GM12874 (cell line): ENCODE measurements at regions not wholly inside any gene's neighbourhood (a gene's known extent, or its start where the extent isn't known, plus 50 kb on each side); places are given as distances from the start of the nearest gene placed in this dataset.
A peak's percentile ranks its signal among the peaks of the same experiment; 100 is the strongest.

Experiments
- CTCF ChIP-seq: IDR thresholded peaks from 2 replicates; pipeline ENCODE4 v1.5.1; 2011; ENCODE audit warnings: low read depth, mild to moderate bottlenecking, control low read depth, low read length, moderate library complexity; ENCODE audit not compliant: insufficient read depth

- TF ChIP-seq CTCF, result no peak
Observed at GRCh38 chr17:71470062-71470461, 650.8 kb upstream of the SOX9 start.

DNA sequence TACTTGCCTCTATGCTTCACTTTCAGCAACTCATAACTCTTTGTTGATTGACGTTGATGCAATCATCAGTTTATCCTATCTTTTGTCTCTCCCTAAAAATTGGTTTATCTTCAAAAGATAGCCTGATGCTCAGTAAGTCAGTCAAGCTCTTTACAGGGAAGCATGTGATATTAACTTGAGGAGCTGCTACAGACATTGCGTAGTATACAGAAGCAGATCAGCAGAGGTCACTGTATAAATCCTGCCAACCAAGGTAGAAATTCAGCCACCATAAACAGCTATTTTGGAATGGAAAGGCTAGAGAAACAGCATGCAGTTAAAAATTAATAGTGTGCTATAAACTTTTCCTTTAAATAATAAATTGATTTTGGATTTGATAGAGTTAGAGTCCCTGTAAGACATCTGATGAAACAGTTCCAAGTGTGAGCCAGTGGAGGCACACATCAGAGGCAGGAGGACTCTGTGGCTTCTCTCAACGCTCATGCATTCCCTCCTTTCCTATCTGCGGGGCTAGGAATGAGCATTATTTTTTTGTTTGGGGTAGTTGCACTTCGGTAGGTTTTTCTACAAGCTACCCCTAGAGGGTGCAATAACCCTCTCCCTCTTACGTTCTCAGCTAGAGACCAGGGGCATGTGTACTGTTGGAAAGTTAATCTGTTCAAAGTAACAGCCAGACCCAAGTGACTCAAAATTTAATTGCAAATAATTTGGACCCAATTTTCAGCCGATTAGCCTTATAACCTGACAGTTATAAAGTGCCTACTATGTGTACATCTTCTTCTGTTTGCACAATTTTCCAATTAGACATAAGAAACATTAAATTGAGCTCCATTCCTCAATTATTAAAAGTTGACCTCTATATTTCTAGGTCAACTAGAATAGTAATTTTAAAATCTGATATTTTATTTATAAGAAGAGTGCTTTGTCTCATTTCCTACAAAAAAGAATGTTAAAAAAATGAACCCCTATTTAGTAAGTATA, 647.7 kb upstream of the SOX9 start:
- TF ChIP-seq CTCF, result peak; percentile 58

DNA sequence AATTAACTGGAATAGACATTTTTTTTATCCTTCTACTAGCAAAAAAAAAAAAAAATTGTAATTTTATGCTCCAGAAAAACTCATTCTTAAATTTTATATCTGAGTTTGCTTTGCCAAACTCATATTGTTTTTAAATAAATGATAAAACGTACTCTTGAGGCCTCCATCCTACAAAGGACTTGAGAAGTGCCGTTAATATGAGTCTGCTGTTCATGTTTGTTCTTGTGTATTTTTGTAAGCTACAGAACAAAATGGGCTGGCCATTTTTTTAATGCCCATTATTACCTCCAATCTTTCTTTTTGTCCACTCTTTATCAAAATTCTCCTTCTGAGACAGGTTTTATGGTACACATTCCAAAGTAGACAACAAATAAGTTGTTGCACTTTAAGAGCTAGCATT, 643.5 kb upstream of the SOX9 start:
- no peak for TF ChIP-seq CTCF

GRCh38 chr17:71480099-71480498, 640.7 kb upstream of the SOX9 start:
- TF ChIP-seq CTCF, result no peak

GRCh38 chr17:71482625-71483024, 638.2 kb upstream of the SOX9 start:
- no peak for TF ChIP-seq CTCF

DNA sequence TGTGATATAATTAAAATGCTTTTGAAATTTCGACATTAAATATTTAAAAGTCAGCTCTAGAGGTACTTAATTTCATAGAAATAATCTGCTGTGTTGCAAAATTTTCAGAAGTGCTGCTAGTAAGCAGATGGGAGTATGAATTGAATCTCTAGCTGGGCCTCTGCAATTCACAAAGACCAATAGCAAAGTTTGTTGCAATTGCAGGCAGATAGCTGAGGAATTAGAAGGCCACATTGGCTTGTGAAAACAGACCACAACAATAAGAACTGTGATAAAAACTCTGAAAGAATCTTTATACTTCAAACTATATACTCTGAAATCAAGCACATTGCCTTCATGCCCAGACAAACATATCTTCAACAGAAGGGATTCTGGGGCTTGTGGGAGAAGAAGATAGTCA, 636.3 kb upstream of the SOX9 start:
- no peak for TF ChIP-seq CTCF

GRCh38 chr17:71485426-71485825, 635.4 kb upstream of the SOX9 start:
- TF ChIP-seq CTCF, result no peak
